ENCODE measurements at regions not wholly inside any gene's neighbourhood (a gene's known extent, or its start where the extent isn't known, plus 50 kb on each side); places are given as distances from the start of the nearest gene placed in this dataset.
"Not testable (repeated sequence)": the region's sequence is repeated elsewhere in the genome, so short reads cannot be mapped to it uniquely, and the experiment has no call there.

GRCh38 chr2:17194083-17194482 lies 324.2 kb downstream of the RAD51AP2 start:
- DNase-seq (ENCODE audit: low spot score): no peak

- not testable (repeated sequence) for DNase-seq (ENCODE audit: low spot score)
Measured at GRCh38 chr2:17193433-17193890, 324.8 kb downstream of the RAD51AP2 start.

- no peak for DNase-seq (ENCODE audit: low spot score)
Measured at GRCh38 chr2:17191223-17191622, 327.0 kb downstream of the RAD51AP2 start.

GRCh38 chr2:17190527-17190926 lies 327.7 kb downstream of the RAD51AP2 start:
- no peak for DNase-seq (ENCODE audit: low spot score)

- DNase-seq (ENCODE audit: low spot score): no peak
Measured at GRCh38 chr2:17188721-17189120, 329.5 kb downstream of the RAD51AP2 start.

GRCh38 chr2:17184512-17184911 lies 333.7 kb downstream of the RAD51AP2 start:
- no peak for DNase-seq (ENCODE audit: low spot score)

GRCh38 chr2:17182399-17182798 lies 335.8 kb downstream of the RAD51AP2 start:
- DNase-seq (ENCODE audit: low spot score): no peak

- DNase-seq (ENCODE audit: low spot score): no peak
Measured at GRCh38 chr2:17181051-17181752, 337.0 kb downstream of the RAD51AP2 start.

- no peak for DNase-seq (ENCODE audit: low spot score)
Measured at GRCh38 chr2:17179145-17179808, 339.0 kb downstream of the RAD51AP2 start.

GRCh38 chr2:17177088-17177487 lies 341.2 kb downstream of the RAD51AP2 start:
- DNase-seq (ENCODE audit: low spot score): no peak

- DNase-seq (ENCODE audit: low spot score): no peak
Measured at GRCh38 chr2:17171446-17172049, 346.7 kb downstream of the RAD51AP2 start.

GRCh38 chr2:17166506-17166905 lies 351.7 kb downstream of the RAD51AP2 start:
- DNase-seq (ENCODE audit: low spot score): no peak

GRCh38 chr2:17164550-17164949 lies 353.7 kb downstream of the RAD51AP2 start:
- no peak for DNase-seq (ENCODE audit: low spot score)

- DNase-seq (ENCODE audit: low spot score): no peak
Measured at GRCh38 chr2:17163638-17164037, 354.6 kb downstream of the RAD51AP2 start.

- no peak for DNase-seq (ENCODE audit: low spot score)
Measured at GRCh38 chr2:17162713-17163112, 355.5 kb downstream of the RAD51AP2 start.

GRCh38 chr2:17160594-17160993 lies 357.6 kb downstream of the RAD51AP2 start:
- no peak for DNase-seq (ENCODE audit: low spot score)

- DNase-seq (ENCODE audit: low spot score): no peak
Measured at GRCh38 chr2:17156086-17156485, 362.2 kb downstream of the RAD51AP2 start.

GRCh38 chr2:17149945-17150344 lies 368.3 kb downstream of the RAD51AP2 start:
- DNase-seq (ENCODE audit: low spot score): no peak

GRCh38 chr2:17148407-17149145 lies 369.7 kb downstream of the RAD51AP2 start:
- DNase-seq (ENCODE audit: low spot score): no peak

GRCh38 chr2:17146358-17146757 lies 371.9 kb downstream of the RAD51AP2 start:
- DNase-seq (ENCODE audit: low spot score): no peak

- no peak for DNase-seq (ENCODE audit: low spot score)
Measured at GRCh38 chr2:17136877-17137276, 381.4 kb downstream of the RAD51AP2 start.

GRCh38 chr2:17136231-17136630 lies 382.0 kb downstream of the RAD51AP2 start:
- no peak for DNase-seq (ENCODE audit: low spot score)

GRCh38 chr2:17135619-17136018 lies 382.6 kb downstream of the RAD51AP2 start:
- DNase-seq (ENCODE audit: low spot score): no peak

All from LoVo (cell line).